ENCODE measurements at regions not wholly inside any gene's neighbourhood (a gene's known extent, or its start where the extent isn't known, plus 50 kb on each side); places are given as distances from the start of the nearest gene placed in this dataset.

DNA sequence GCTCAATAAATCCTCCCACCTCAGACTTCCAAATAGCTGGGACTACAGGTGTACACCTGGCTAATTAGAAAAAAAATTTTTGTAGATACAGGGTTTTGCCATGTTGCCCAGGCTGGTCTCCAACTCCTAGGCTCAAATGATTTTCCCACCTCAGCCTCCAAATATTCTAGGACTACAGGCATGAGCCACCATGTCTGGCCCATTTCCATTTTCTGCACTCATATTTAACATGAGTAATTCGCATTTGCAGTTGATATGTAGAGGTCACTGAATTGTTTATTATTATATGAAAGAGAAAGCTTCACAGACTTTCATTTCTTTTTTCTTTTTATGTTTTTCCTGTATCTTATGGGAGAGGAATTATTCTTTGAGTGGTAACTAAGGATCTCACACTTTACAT, 492.7 kb downstream of the CNTN3 start:
- no peak for DNase-seq

- DNase-seq: no peak
These were observed 494.5 kb upstream of the PDZRN3 start for GRCh38 chr3:74119221-74119620.

DNA sequence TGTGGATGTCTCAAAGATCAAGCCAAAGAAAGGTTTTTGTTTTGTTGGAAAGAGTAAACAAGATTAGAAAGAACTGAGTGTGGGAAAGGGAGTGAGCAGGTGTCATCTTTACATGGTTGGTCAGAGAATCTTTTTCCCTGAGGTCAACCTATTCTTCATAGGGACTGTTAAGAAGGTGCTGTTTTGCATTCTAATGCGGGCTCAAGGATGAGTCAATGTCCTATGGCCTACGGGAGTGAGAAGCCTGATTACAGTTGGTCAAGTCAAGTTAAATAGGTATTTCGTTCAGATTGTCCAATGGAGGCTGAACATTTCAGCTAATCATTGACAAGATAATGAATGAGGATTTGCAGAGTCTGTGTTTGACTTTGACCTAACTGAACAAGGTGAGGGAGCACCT, 491.2 kb upstream of the PDZRN3 start:
- DNase-seq: no peak

GRCh38 chr3:74107451-74107850, 482.7 kb upstream of the PDZRN3 start:
- DNase-seq: no peak

DNA sequence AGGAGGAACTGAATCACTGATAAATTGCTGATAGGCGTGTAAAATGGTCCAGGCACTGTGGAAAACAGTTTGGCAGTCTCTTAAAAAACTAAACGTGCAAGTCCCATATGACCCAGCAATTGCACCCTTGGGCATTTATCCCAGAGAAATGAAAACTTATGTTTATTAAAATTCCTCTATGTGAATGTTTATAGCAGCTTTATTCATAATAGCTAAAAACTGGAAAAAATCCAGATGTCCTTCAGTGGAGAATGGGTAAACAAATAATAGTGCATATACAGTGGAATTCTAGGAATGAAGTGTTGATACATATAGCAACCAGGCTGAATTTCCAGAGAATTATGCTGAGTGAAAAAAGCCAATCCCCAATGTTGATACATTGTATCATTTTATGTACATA, 482.2 kb upstream of the PDZRN3 start:
- no peak for DNase-seq

- DNase-seq: no peak
These were observed 466.5 kb upstream of the PDZRN3 start for GRCh38 chr3:74091204-74091603.

DNA sequence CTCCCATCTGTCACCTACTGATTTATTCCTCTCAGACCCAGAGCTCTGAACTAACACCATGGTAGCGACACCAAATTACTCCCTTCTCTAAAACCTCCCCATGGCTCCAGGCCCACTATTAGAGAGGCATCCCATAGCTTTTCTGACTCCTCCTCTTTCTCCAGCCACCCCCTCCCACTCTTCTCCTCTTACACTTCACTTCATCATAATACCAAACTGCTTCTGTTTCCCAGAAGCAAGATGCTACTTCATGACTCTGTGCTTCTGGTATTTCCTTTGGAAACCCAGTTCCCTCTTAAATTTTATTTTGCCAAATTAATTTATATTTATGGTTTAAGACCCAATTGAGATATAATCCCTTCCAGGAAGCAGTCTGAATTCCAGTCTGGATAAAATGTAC, 465.1 kb upstream of the PDZRN3 start:
- DNase-seq: no peak

DNA sequence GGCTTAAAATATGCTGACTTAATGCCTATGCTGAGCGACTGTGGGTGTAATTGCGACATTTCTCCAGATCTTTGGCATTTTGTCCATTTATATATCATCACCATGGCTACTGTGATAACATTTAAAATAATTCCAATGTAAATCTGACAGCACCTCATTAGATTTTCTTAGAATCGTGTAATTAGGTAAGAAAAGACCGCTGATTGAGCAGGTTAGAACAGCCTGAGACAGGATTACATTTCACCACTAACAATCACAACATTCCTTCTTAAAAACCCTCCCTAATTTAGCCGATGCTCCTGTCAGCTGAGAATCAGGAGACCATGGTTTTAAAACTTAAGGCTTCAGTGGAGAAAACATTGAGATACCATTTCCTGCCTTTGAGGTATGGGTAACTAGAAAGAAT, 455.3 kb upstream of the PDZRN3 start:
- no peak for DNase-seq

- DNase-seq: no peak
These were observed 450.5 kb upstream of the PDZRN3 start for GRCh38 chr3:74075241-74075640.

- no peak for DNase-seq
These were observed 450.0 kb upstream of the PDZRN3 start for GRCh38 chr3:74074700-74075099.

DNA sequence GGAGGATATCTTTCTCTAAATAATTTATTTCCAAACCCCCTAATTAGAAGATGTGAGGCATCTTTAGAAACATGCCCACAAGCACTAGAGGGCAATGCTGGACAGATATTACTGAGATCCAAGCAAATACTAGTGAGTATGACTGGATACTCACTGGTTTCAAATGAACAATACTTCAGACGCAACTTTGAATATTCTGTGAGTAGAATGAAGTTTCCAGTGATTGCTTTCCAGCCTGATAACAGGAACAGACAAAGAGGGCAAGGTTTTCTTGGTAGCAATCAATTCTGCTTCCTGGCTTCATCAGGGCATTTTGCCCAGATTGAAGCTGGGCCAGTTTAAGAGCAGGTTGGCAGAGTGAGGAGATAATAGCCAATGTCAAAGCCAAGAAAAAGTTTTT, 442.6 kb upstream of the PDZRN3 start:
- DNase-seq: no peak

- DNase-seq: no peak
These were observed 441.7 kb upstream of the PDZRN3 start for GRCh38 chr3:74066456-74066855.

DNA sequence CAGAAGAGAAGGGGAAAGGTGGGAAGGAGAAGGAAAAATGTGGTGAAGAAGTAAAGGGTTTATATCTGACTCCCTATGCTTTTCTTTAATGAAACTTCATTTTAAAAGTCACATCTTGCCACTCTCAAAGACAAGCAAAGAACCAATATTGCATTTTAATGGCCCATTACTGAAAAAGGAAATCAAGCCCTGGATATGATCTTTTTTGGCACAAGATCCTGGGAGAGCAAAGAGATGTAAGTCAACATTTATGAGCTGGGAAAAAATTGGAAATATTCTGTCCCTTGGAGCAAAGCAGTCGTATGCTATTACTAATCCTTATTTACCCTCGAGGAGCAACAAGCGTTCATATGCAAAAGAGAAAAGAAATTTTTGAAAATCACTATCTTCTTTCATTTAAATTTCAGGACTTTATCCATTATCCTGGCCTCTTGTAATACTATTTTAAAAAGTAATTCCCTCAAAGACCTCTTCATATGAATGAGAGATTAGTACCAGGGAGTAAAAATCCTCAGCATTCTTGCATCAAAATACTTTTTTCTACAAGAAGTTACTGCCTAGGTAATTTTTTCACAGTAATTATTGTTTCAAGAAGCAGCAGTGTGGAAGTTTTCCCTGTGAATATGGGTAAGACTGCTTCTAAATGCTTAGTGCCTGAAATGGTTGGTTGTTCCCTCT, 435.3 kb upstream of the PDZRN3 start:
- DNase-seq: no peak

GRCh38 chr3:74059301-74059922, 434.7 kb upstream of the PDZRN3 start:
- no peak for DNase-seq

- no peak for DNase-seq
These were observed 432.4 kb upstream of the PDZRN3 start for GRCh38 chr3:74057169-74057568.

- DNase-seq: no peak
These were observed 430.3 kb upstream of the PDZRN3 start for GRCh38 chr3:74055061-74055460.

DNA sequence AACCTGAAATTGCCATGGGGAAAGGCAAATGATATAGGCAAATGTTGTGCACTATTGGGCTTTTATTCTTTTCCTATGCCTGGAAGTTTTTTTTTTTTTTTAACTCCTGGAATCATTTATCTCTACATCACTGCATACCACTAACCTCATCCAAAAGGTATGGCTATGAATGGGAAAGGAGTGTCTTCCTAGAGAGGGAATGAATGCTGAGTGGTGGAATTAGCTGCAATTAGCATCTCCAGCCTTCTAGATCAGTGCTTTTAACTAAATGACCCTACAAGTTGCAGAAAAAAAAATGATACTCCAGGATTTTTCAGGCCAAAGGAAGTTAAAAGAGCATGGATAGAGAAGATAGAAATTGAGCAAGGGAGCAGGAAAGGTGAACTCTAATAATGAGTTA, 429.8 kb upstream of the PDZRN3 start:
- DNase-seq: no peak

GRCh38 chr3:74053970-74054516, 429.3 kb upstream of the PDZRN3 start:
- DNase-seq: no peak

DNA sequence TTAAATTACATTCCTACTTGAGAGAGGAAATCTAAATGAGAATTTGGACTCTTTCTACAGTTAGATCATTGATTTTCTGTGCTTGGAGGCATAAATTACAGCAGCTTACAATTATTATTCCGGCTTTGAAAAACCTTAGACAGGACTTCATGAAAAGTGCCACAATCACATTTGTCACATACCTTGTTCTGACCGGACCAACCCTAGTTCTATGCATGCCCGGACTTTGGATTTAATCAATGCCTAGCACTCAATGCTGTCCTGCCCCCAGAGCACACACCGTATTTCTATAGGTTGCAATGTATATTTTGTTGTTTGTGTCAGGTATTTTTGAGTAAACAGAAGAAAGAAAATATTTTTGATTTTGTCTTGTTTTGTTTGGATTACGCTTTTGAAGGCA, 424.7 kb upstream of the PDZRN3 start:
- no peak for DNase-seq

GRCh38 chr3:74048699-74049098, 424.0 kb upstream of the PDZRN3 start:
- DNase-seq: no peak

DNA sequence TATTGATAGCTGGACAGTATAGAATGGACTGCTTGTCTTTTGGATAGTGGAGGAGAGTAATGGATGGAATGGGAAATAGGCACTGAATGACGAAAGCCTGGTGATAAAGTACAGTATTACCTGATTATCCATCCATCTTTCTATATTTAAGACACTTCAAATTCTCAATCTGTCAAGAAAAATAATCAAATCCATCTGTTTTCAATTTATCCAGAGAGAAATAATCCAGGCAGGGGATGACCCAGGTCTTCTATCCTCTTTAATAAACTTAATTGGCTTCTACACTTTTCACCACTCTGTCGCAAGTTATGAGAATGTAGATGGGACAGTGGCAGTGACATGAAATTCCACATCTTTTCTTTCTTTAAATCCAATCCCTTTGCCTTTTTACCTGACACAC, 420.3 kb upstream of the PDZRN3 start:
- DNase-seq: no peak

DNA sequence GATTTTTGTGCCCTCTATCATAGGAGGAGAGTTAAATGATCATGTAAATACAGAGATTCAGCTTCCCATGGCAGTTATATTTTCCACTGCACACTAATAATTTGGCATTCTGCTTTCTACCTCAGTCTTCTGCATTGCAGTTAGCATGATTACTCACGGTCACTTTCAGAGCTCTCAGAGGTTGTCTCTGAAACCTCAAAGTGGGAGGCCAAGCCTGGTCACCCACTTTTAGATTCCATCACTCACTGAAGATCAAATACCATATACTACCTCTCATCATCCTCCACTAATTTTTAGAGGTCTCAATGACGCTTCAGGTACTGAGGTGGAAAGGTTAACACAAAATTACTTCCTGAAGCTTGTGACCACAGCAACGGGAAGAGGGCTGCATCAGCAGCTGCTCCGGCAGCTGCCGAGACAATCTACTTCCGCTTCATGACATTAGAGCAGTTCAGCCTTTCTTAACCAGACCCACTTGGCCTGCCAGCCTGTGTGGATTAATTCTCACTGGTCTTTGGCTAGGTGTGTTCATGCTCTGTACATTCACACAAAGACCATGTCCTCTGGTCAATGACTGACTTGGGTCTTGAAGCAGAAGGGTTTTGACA, 416.4 kb upstream of the PDZRN3 start:
- peak; percentile 13 for DNase-seq

DNA sequence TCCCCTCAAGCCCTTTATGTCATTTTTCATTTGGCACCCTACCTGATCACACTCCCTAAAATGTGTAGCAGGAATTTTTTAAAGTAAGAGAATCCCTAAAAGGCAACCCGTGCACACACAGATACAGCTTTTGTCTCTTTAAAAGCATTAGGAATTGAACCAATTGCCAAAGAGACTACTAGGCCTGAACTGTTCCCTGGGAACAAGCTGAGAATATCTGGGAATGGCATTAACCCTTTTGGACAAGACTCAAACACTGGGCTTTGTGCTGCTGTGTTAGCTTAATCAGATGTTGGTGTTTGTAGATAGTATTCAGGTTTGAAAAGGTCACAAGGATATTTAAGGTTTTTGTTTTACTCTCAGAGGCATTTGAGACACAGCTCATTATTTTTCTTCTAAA, 414.4 kb upstream of the PDZRN3 start:
- DNase-seq: no peak

DNA sequence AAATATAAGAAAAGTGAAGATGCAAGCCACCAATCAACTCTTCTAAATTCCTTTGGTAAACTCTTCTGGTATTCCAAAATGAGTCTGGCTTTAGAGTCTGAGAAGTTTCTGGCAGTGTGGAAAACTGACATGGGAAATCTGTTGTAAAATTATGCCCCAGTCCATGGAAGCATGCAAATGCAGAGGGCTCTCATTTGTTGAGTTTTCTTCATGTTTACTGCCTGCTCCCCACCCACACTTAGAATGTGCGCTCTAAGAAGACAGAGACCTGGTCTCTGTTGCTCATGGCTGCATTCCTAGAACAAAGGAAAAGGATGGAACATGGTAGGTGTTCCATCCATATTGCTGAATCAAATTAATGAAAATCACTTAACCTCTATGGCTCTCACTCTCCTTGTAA, 411.8 kb upstream of the PDZRN3 start:
- no peak for DNase-seq
